Esophagus muscularis mucosa (tissue), 4 donors: ENCODE measurements at regions not wholly inside any gene's neighbourhood (a gene's known extent, or its start where the extent isn't known, plus 50 kb on each side); places are given as distances from the start of the nearest gene placed in this dataset.

Source experiments
- DNase-seq: peaks from one replicate; pipeline ENCODE4 v3.0.0-alpha.2; 2017; ENCODE audit errors: extremely low spot score
- H3K27ac ChIP-seq, 4 donors: fragments of 200-600 bp; sonication (generic); replicated peaks in 1 of 4; 1 replicate in 3 of 4; 2 replicates in 1 of 4; pipeline ENCODE4 v1.5.1; 2016 to 2019; ENCODE audit warnings: mild to moderate bottlenecking in 1 of 4
- H3K27me3 ChIP-seq, 4 donors: fragments of 200-600 bp; sonication (generic); one replicate each; pipeline versions ENCODE4 v1.5.1 to v1.6.0; 2016 to 2019
- H3K36me3 ChIP-seq, 4 donors: fragments of 200-600 bp; sonication (generic); one replicate each; pipeline ENCODE4 v1.5.1; 2016 to 2019
- H3K4me1 ChIP-seq, 4 donors: fragments of 200-600 bp; sonication (generic); one replicate each; pipeline ENCODE4 v1.5.1; 2016 to 2019
- H3K4me3 ChIP-seq, 4 donors: fragments of 200-600 bp; sonication (generic); 1 replicate in 2 of 4; 2 replicates in 2 of 4; pipeline ENCODE4 v1.5.1; 2016 to 2019; ENCODE audit warnings: mild to moderate bottlenecking in 4 of 4, moderate library complexity in 1 of 4
- H3K9me3 ChIP-seq, 4 donors: fragments of 200-600 bp; sonication (generic); 1 replicate in 3 of 4; 2 replicates in 1 of 4; pipeline ENCODE4 v1.5.1; 2016 to 2019
- CTCF ChIP-seq, 3 experiments: fragments of 200-600 bp in 2 of 3; fragments of 450-650 bp in 1 of 3; sonication (generic) in 2 of 3; IDR thresholded peaks; one replicate each; pipeline ENCODE4 v1.5.1; 2017 to 2019; ENCODE audit warnings: antibody characterized with exemption in 3 of 3, mild to moderate bottlenecking in 2 of 3, moderate library complexity in 1 of 3
- EP300 ChIP-seq: sonication (generic); formaldehyde crosslinking; IDR thresholded peaks from one replicate; pipeline ENCODE4 v1.6.1; 2017; ENCODE audit warnings: antibody characterized with exemption
- POLR2A ChIP-seq: fragments of 450-650 bp; IDR thresholded peaks from one replicate; pipeline ENCODE4 v1.6.1; 2017; ENCODE audit warnings: antibody characterized with exemption, moderate library complexity, mild to moderate bottlenecking, low read depth
- POLR2AphosphoS5 ChIP-seq, 2 donors: sonication (generic); formaldehyde crosslinking; IDR thresholded peaks; one replicate each; pipeline ENCODE4 v1.6.1; 2017; ENCODE audit warnings: antibody characterized with exemption in 2 of 2
- WGBS: methylation state at CpG from one replicate; pipeline ENCODE4 v1.1.5; 2018; 5-methylcytosine and 5-hydroxymethylcytosine counted together
- intact Hi-C: fragments of 100-400 bp; cut with DNase I; formaldehyde crosslinking; loops from one replicate; pipeline ENCODE4 v1.15.1; 2023

GRCh38 chr15:96701877-96702276 lies 371.4 kb downstream of the NR2F2 start:
- TF ChIP-seq CTCF (IDR thresholded peaks at IDR 0.05) (no peak), POLR2A (no peak), EP300 (no peak), POLR2AphosphoS5 (IDR thresholded peaks at IDR 0.05) (no peak)
- DNase-seq, result no peak
- no peak overlapping the region for H3K4me3 ChIP-seq
- no peaks in the 10 kb centered on the region for H3K36me3 ChIP-seq
- no peak overlapping the region for H3K27ac ChIP-seq
- H3K9me3 ChIP-seq, result no peaks in the 10 kb centered on the region
- intact Hi-C loops, result no loop called here
- 66% methylated on average over 2 of the region's 2 CpGs for WGBS
- no peaks in the 10 kb centered on the region for H3K4me1 ChIP-seq
- H3K27me3 ChIP-seq, result no peaks in the 10 kb centered on the region

GRCh38 chr15:96702589-96702988 lies 372.1 kb downstream of the NR2F2 start:
- Histone ChIP-seq H3K4me1 (no peaks in the 10 kb centered on the region), H3K4me3 (no peak overlapping the region), H3K27ac (no peak overlapping the region), H3K27me3 (no peaks in the 10 kb centered on the region), H3K9me3 (no peaks in the 10 kb centered on the region), H3K36me3 (no peaks in the 10 kb centered on the region)
- no peak for DNase-seq
- intact Hi-C loops, result no loop called here
- 69% methylated on average over 4 of the region's 4 CpGs for WGBS
- TF ChIP-seq EP300, result no peak

GRCh38 chr15:96703091-96703490 lies 372.6 kb downstream of the NR2F2 start:
- WGBS, result 62% methylated on average over 3 of the region's 3 CpGs
- no peak for TF ChIP-seq POLR2AphosphoS5 (IDR thresholded peaks at IDR 0.05)
- TF ChIP-seq EP300, result no peak
- no peak for TF ChIP-seq POLR2A
- no peak for TF ChIP-seq CTCF (IDR thresholded peaks at IDR 0.05)
- no peak overlapping the region for H3K27ac ChIP-seq

GRCh38 chr15:96703794-96704550 lies 373.5 kb downstream of the NR2F2 start:
- Histone ChIP-seq H3K27ac (no peak overlapping the region), H3K27me3 (no peaks in the 10 kb centered on the region), H3K4me3 (no peak overlapping the region), H3K36me3 (no peaks in the 10 kb centered on the region), H3K4me1 (no peaks in the 10 kb centered on the region), H3K9me3 (no peaks in the 10 kb centered on the region)
- intact Hi-C loops, result no loop called here
- DNase-seq, result no peak
- 73% methylated on average over 5 of the region's 5 CpGs for WGBS
- TF ChIP-seq EP300 (no peak), CTCF (IDR thresholded peaks at IDR 0.05) (no peak), POLR2AphosphoS5 (IDR thresholded peaks at IDR 0.05) (no peak), POLR2A (no peak)

More at GRCh38 chr15:96703091-96703490, 372.6 kb downstream of the NR2F2 start:
- intact Hi-C loops, result no loop called here
- Histone ChIP-seq H3K27me3 (no peaks in the 10 kb centered on the region), H3K36me3 (no peaks in the 10 kb centered on the region), H3K4me1 (no peaks in the 10 kb centered on the region), H3K9me3 (no peaks in the 10 kb centered on the region), H3K4me3 (no peak overlapping the region)
- no peak for DNase-seq

GRCh38 chr15:96716075-96716474 lies 385.6 kb downstream of the NR2F2 start:
- no peaks in the 10 kb centered on the region for H3K9me3 ChIP-seq
- 58% methylated on average over 6 of the region's 6 CpGs for WGBS
- intact Hi-C loops, result no loop called here
- H3K4me3 ChIP-seq, result no peak overlapping the region
- no peak for DNase-seq
- H3K4me1 ChIP-seq, result no peaks in the 10 kb centered on the region
- H3K27me3 ChIP-seq, result no peaks in the 10 kb centered on the region
- no peaks in the 10 kb centered on the region for H3K36me3 ChIP-seq
- TF ChIP-seq CTCF (IDR thresholded peaks at IDR 0.05), result no peak
- no peak for TF ChIP-seq POLR2AphosphoS5 (IDR thresholded peaks at IDR 0.05)
- TF ChIP-seq EP300, result no peak
- no peak overlapping the region for H3K27ac ChIP-seq
